ENCODE measurements at regions not wholly inside any gene's neighbourhood (a gene's known extent, or its start where the extent isn't known, plus 50 kb on each side); places are given as distances from the start of the nearest gene placed in this dataset.
A peak's percentile ranks its signal among the peaks of the same experiment; 100 is the strongest.

DNA sequence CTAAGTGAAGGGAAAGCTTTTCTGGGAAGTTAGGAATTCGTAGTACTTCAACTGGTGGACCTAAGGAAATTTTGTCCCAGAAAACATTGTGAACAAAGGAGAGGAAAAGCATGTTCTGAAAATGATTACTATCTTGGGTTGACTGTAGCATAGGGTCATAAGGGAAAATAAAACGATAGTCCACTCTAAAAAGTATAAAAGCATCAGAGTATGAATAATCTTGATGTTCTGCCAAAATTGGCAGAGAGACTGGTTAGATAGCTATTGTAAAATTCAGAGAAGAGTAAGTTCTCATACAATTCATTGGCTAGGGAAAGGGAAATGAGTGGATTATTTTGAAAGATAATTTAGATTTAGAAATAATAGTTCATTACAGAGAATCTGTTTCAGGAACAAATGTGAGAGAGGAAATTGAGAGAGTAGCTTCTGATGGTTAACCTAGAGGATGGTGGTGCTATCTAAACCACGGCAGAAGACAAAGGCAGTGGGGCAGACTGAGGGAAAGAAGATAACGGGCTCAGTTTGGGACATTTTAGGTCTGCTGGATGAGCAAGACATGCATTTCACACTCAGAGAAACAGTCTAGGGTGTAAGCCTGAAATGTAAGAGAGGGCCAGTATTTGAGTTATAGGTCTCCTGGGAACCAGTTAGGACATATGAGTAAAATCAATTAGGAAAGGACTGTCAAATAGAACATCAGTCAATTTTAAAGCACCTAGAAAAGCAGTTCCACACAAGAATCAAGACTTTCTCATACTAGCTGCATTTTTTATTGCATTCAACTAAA, 799.3 kb upstream of the CXADR start:
- peak; percentile 41 to 43 for DNase-seq (ENCODE audit: low read depth in 2 of 2)
- no peak overlapping the region for H3K4me3 ChIP-seq (replicated peaks in 1 of 2; ENCODE audit: low read depth in 2 of 2, low read length in 2 of 2)
- TF ChIP-seq, protein P1, sequence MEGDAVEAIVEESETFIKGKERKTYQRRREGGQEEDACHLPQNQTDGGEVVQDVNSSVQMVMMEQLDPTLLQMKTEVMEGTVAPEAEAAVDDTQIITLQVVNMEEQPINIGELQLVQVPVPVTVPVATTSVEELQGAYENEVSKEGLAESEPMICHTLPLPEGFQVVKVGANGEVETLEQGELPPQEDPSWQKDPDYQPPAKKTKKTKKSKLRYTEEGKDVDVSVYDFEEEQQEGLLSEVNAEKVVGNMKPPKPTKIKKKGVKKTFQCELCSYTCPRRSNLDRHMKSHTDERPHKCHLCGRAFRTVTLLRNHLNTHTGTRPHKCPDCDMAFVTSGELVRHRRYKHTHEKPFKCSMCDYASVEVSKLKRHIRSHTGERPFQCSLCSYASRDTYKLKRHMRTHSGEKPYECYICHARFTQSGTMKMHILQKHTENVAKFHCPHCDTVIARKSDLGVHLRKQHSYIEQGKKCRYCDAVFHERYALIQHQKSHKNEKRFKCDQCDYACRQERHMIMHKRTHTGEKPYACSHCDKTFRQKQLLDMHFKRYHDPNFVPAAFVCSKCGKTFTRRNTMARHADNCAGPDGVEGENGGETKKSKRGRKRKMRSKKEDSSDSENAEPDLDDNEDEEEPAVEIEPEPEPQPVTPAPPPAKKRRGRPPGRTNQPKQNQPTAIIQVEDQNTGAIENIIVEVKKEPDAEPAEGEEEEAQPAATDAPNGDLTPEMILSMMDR (IDR thresholded peaks at IDR 0.05; ENCODE audit: low read depth, low read length) = no peak

DNA sequence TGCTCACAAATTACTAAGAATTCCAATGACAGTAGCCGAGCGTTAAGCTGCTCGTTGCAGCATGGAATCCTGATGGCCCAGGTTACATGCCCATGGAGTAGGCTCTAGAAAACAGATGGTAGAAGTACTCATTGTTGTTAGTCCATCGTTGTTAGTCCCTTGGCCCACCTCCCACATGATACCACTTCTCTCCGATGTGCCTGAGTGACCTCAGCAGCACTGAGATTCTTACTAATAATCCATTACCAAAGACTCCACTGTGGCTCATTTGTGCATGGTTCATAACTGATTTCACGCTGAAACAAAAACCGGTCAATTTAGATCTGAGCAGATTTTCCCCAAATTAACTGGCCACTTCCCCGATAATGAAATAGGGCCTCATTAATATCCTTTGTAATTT, 772.3 kb upstream of the CXADR start:
- TF ChIP-seq, protein P1 (IDR thresholded peaks at IDR 0.05; ENCODE audit: low read depth, low read length) = no peak
- no peak overlapping the region for H3K4me3 ChIP-seq (replicated peaks in 1 of 2; ENCODE audit: low read depth in 2 of 2, low read length in 2 of 2)
- no peak for DNase-seq (ENCODE audit: low read depth in 2 of 2)

DNA sequence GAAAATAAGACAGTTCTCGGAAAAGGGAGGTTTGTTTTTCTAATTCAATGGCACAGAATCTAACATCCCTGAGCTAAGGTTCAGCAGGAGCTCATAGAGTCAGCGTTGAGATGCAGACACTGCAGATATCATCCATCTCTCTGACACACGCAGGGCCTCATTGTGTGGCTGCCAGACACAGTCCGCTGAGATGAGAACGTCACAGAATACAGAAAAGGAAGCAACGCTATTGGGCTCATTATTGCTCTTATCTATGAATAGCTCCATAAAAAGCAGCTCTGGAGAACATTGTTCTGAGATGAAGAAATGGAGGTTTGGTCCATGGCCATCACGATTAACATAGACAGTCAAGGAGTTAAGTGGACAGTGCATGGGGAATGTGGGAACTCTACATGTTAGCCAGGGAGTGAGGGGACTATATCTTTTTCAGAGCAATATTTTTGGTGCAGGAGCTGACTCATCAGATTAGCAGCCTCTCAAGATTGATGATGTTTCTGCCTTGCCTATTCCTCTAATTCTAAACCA, 771.6 kb upstream of the CXADR start:
- TF ChIP-seq, protein P1 (IDR thresholded peaks at IDR 0.05; ENCODE audit: low read depth, low read length) = no peak

DNA sequence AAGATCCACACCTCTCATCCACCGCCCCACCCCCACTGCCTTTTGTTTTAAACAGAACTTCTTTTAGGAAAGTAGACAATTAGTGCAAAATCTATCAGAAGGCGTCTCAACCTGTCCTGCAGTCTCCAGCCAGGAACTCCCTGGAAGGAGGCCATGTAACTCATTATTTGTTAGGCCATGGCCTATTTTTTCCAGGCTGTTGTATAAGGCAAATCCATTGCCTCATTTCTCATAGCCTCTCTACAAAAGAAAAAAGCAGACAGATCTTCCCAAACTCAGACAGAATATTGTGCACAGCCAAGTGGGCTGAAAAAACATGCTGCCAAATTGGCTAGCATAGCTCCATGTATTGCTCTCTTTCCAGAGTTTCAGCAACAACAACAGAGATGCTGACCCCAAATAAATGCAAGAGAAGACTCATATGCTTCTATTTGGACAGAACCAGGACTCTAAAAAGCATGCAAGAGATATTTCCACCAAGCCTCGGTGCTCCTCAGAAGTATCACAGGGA, 770.7 kb upstream of the CXADR start:
- peak in 1 of 2 donors; percentile 36 for DNase-seq (ENCODE audit: low read depth in 2 of 2)
- H3K4me3 ChIP-seq (replicated peaks in 1 of 2; ENCODE audit: low read depth in 2 of 2, low read length in 2 of 2) = no peak overlapping the region
- TF ChIP-seq, protein P1 (IDR thresholded peaks at IDR 0.05; ENCODE audit: low read depth, low read length) = no peak

More for the DNA sequence above, 771.6 kb upstream of the CXADR start:
- DNase-seq (ENCODE audit: low read depth in 2 of 2) = peak in 1 of 2 donors; percentile 73
- H3K4me3 ChIP-seq (replicated peaks in 1 of 2; ENCODE audit: low read depth in 2 of 2, low read length in 2 of 2) = no peak overlapping the region

DNA sequence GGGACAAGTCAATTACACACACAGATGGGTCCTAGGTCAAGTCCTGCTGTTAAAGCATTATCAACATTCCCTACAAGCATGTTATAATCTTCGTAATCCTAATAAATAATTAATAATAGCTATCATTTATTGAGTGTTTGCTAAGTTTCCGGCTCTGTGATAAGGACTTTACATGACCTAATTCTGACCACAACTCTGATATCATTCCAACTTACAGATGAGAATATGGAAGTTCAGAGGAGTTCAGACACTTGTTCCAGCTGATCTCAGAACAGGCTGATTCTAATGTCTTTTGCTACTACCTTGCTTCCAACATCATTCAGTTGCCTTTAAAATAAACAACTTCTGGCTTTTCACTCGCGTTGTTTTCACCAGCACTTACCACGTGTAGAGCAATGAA, 770.1 kb upstream of the CXADR start:
- DNase-seq (ENCODE audit: low read depth in 2 of 2) = no peak
- TF ChIP-seq, protein P1 (IDR thresholded peaks at IDR 0.05; ENCODE audit: low read depth, low read length) = no peak
- no peak overlapping the region for H3K4me3 ChIP-seq (replicated peaks in 1 of 2; ENCODE audit: low read depth in 2 of 2, low read length in 2 of 2)

DNA sequence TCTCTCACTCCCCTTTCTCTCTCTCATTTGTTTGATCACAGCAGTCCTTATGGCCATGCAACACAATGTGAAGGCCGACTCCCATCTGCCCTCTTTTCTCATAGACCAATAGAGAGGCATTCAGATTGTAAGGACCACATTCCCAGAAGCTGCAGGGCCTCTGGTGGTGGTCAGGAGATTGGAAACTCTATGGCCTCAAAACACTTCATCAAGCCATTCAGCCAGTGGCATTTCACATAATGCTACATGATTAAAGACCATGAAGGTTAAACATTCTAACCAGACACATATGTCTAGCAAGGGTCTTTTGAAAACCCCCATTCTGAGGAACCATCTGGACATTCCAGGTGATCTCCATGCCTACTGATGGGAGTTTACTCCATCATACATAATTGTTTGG, 769.5 kb upstream of the CXADR start:
- no peak for DNase-seq (ENCODE audit: low read depth in 2 of 2)
- TF ChIP-seq, protein P1 (IDR thresholded peaks at IDR 0.05; ENCODE audit: low read depth, low read length) = no peak
- no peak overlapping the region for H3K4me3 ChIP-seq (replicated peaks in 1 of 2; ENCODE audit: low read depth in 2 of 2, low read length in 2 of 2)
